SU-DHL-6 (cell line): ENCODE measurements at regions not wholly inside any gene's neighbourhood (a gene's known extent, or its start where the extent isn't known, plus 50 kb on each side); places are given as distances from the start of the nearest gene placed in this dataset.

Experiments
- H2AFZ ChIP-seq: fragments of 200-600 bp; sonication (generic); 2 replicates; pipeline ENCODE4 v1.6.1; 2014; ENCODE audit warnings: low read depth, mild to moderate bottlenecking, moderate library complexity, mixed read lengths, antibody characterized with exemption, low read length; ENCODE audit not compliant: severe bottlenecking
- H3F3A ChIP-seq: fragments of 200-600 bp; shearing (Covaris generic); 2 replicates; pipeline ENCODE4 v1.6.0; 2016; ENCODE audit warnings: antibody characterized with exemption, mild to moderate bottlenecking; ENCODE audit not compliant: insufficient read depth
- H3K27ac ChIP-seq: fragments of 200-600 bp; sonication (generic); 2 replicates; pipeline ENCODE4 v1.5.1; 2016; ENCODE audit warnings: low read depth, mild to moderate bottlenecking, low read length, moderate library complexity, mixed read lengths
- H3K27me3 ChIP-seq: fragments of 200-600 bp; sonication (generic), shearing (Covaris generic); 2 replicates; pipeline ENCODE4 v1.6.0; 2014; ENCODE audit warnings: mild to moderate bottlenecking, low read length
- H3K36me3 ChIP-seq: fragments of 200-600 bp; sonication (generic); 2 replicates; pipeline ENCODE4 v1.6.1; 2014; ENCODE audit warnings: mild to moderate bottlenecking, low read length, mixed read lengths
- H3K4me2 ChIP-seq: fragments of 300-600, 200-600 bp; shearing (Covaris generic), sonication (generic); 2 replicates; pipeline ENCODE4 v1.6.0; 2014; ENCODE audit warnings: low read length, low read depth, mild to moderate bottlenecking; ENCODE audit not compliant: poor library complexity, severe bottlenecking
- H3K4me3 ChIP-seq: fragments of 200-600 bp; sonication (generic); 2 replicates; pipeline ENCODE4 v1.5.1; 2014; ENCODE audit warnings: antibody characterized with exemption, low read length, mild to moderate bottlenecking, mixed read lengths; ENCODE audit not compliant: insufficient read depth, poor library complexity, severe bottlenecking
- H3K79me2 ChIP-seq: fragments of 200-600 bp; sonication (generic); 2 replicates; pipeline ENCODE4 v1.6.1; 2014; ENCODE audit warnings: mild to moderate bottlenecking, low read length, moderate library complexity; ENCODE audit not compliant: insufficient read depth
- H3K9ac ChIP-seq: fragments of 200-600 bp; sonication (generic); 2 replicates; pipeline ENCODE4 v1.7.0; 2014; ENCODE audit warnings: mild to moderate bottlenecking, low read length
- H3K9me2 ChIP-seq: fragments of 200-600 bp; sonication (generic); replicated peaks from 2 replicates; pipeline ENCODE4 v1.6.1; 2014; ENCODE audit warnings: low read length; ENCODE audit not compliant: insufficient read depth
- H3K9me3 ChIP-seq: fragments of 200-600 bp; sonication (generic); 2 replicates; pipeline ENCODE4 v1.6.1; 2014; ENCODE audit warnings: low read length, mixed read lengths; ENCODE audit not compliant: insufficient read depth
- H4K20me1 ChIP-seq: fragments of 200-600 bp; sonication (generic); 2 replicates; pipeline ENCODE4 v1.6.1; 2014; ENCODE audit warnings: low read depth, mild to moderate bottlenecking, antibody characterized with exemption, low read length, moderate library complexity, mixed read lengths
- CTCF ChIP-seq: fragments of 200-600 bp; sonication (generic); IDR thresholded peaks from one replicate; pipeline ENCODE4 v1.5.1; 2017; ENCODE audit warnings: antibody characterized with exemption, mild to moderate bottlenecking, low read length, moderate library complexity; ENCODE audit not compliant: insufficient read depth, poor library complexity, severe bottlenecking
- EZH2phosphoT487 ChIP-seq: fragments of 200-600 bp; sonication (generic), shearing (Covaris generic); conservative IDR thresholded peaks from 2 replicates; pipeline ENCODE4 v1.6.1; 2018; ENCODE audit warnings: mild to moderate bottlenecking, antibody characterized with exemption, low read length, moderate library complexity, mixed read lengths

- no peak overlapping the region for H3K4me2 ChIP-seq
- H3K9me3 ChIP-seq, result no peaks in the 10 kb centered on the region
- no peak overlapping the region for H2AFZ ChIP-seq
- H3K4me3 ChIP-seq, result no peak overlapping the region
- no peak overlapping the region for H3K27ac ChIP-seq
- H3K9ac ChIP-seq, result no peak overlapping the region
- no peaks in the 10 kb centered on the region for H3K79me2 ChIP-seq
- TF ChIP-seq EZH2phosphoT487 (no peak), CTCF (no peak)
- H3K36me3 ChIP-seq, result no peaks in the 10 kb centered on the region
- no peaks in the 10 kb centered on the region for H3K27me3 ChIP-seq
- no peaks in the 10 kb centered on the region for H3K9me2 ChIP-seq
- H3F3A ChIP-seq, result no peaks in the 10 kb centered on the region
- H4K20me1 ChIP-seq, result no peaks in the 10 kb centered on the region
Measured at GRCh38 chr1:10904396-10905358, 107.8 kb upstream of the TARDBP start.

GRCh38 chr1:10905841-10906655 is 106.4 kb upstream of the TARDBP start:
- TF ChIP-seq CTCF (no peak), EZH2phosphoT487 (no peak)
- Histone ChIP-seq H3K27ac (no peak overlapping the region), H3K9ac (no peak overlapping the region), H3F3A (no peaks in the 10 kb centered on the region), H3K79me2 (no peaks in the 10 kb centered on the region), H3K4me2 (no peak overlapping the region), H3K36me3 (no peaks in the 10 kb centered on the region), H3K9me3 (no peaks in the 10 kb centered on the region), H3K27me3 (no peaks in the 10 kb centered on the region), H4K20me1 (no peaks in the 10 kb centered on the region), H3K9me2 (no peaks in the 10 kb centered on the region), H2AFZ (no peak overlapping the region), H3K4me3 (no peak overlapping the region)

- Histone ChIP-seq H3K27me3 (no peaks in the 10 kb centered on the region), H3K36me3 (no peaks in the 10 kb centered on the region), H3K79me2 (no peaks in the 10 kb centered on the region), H3K9ac (no peak overlapping the region), H3F3A (no peaks in the 10 kb centered on the region), H3K4me3 (no peak overlapping the region), H3K4me2 (no peak overlapping the region), H2AFZ (no peak overlapping the region), H4K20me1 (no peaks in the 10 kb centered on the region), H3K9me2 (no peaks in the 10 kb centered on the region), H3K27ac (no peak overlapping the region), H3K9me3 (no peaks in the 10 kb centered on the region)
- TF ChIP-seq EZH2phosphoT487, result no peak
- no peak for TF ChIP-seq CTCF
Measured at GRCh38 chr1:10906866-10907519, 105.5 kb upstream of the TARDBP start.
